GM11168 (cell line): ENCODE measurements at regions not wholly inside any gene's neighbourhood (a gene's known extent, or its start where the extent isn't known, plus 50 kb on each side); places are given as distances from the start of the nearest gene placed in this dataset.

Experiments
- in situ Hi-C: fragments of 300-500 bp; cut with MboI; formaldehyde crosslinking; loops from one replicate; pipeline ENCODE4 v1.12.0; 2022; ENCODE audit warnings: low sequenced_read_pairs; ENCODE audit not compliant: unreplicated experiment

- in situ Hi-C loops: no loop called here
These were observed 50.6 kb upstream of the GNAO1 start for GRCh38 chr16:56140645-56141044.

DNA sequence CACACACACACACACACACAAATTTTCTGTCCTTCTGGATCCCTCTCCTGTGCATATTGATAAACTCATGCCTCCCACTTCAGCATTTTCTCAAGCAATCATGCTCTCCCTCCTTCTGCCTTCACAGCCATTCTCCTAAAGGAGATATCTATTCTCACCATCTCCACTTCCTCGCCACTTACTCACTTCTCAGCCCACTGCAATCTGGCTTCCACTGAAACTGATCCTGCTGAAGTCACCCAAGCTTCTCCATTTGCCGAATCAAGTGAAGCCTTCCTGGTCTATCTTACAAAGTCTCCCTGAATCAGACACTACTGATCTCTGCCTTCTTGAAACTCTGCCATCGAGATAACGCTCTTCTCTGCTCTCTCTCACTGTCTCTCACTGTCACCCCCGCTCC lies 54.0 kb upstream of the GNAO1 start:
- in situ Hi-C loops: no loop called here

DNA sequence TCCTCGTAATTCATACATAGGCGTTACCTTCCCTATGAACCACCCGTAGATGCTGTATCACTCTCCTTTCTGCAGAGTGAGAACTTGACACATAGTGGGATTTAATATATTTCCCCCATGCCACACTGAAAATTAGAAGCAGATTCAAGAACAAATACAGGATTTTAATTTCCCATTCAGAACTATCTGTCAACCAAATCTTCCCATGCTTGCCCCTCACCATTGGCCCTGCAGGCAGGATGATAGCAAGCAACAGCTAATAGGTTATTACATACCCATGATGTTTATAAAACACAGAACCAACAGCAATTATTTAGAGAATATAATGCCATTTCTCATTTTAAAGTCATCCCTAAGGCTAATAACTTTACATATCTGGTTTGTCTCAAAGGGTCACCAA lies 55.0 kb upstream of the GNAO1 start:
- in situ Hi-C loops: no loop called here

DNA sequence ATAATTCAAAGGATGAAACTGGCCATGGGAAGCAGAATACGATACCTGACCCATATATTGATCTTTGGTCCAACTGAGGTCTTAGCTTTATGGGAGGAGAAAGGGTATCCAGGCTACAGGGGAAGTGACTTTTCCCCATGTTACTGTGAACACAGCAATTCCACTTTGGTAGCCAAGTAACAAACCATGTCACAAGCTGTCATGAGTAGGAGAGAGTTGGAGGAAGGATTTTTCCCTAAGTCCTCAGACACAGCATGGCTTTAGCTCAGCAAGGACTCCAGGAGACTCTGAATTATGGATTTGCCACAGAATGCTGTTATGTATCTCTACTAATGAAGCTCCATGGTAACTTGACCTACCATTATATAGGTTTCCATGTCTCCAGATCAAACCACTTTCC lies 56.5 kb upstream of the GNAO1 start:
- in situ Hi-C loops: no loop called here

- in situ Hi-C loops: no loop called here
These were observed 65.4 kb upstream of the GNAO1 start for GRCh38 chr16:56125922-56126321.

DNA sequence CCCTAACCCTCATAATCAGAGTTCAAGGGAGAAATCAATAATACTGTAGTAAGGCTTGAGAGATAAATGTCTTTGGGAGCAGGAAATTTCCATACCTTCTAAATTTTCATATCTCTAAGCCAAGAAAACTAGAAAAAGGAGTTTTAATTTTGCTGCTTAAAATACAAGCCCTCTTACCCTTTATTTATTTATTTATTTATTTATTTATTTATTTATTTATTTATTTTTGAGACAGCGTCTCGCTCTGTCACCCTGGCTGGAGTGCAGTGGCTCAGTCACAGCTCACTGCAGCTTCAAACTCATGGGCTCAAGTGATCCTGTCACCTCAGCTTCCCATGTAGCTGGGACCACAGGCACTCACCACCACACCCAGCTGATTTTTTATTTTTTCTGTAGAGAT lies 69.0 kb upstream of the GNAO1 start:
- in situ Hi-C loops: no loop called here

DNA sequence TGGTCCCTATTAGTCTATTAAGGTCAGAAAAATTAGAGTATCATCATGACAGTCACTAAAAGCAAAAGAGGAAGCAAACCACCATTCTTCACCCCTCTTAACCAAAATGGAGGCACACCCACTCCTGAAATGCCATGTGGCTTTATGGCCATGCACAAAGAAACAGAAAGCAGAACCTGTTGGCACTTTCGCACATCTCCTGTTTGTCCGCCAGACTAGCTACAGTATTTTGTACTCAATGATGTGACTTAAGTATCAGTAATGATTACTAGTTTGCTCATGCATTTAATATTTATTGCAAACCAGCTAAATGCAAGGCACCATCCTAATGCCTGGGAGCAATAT lies 70.2 kb upstream of the GNAO1 start:
- in situ Hi-C loops: no loop called here

DNA sequence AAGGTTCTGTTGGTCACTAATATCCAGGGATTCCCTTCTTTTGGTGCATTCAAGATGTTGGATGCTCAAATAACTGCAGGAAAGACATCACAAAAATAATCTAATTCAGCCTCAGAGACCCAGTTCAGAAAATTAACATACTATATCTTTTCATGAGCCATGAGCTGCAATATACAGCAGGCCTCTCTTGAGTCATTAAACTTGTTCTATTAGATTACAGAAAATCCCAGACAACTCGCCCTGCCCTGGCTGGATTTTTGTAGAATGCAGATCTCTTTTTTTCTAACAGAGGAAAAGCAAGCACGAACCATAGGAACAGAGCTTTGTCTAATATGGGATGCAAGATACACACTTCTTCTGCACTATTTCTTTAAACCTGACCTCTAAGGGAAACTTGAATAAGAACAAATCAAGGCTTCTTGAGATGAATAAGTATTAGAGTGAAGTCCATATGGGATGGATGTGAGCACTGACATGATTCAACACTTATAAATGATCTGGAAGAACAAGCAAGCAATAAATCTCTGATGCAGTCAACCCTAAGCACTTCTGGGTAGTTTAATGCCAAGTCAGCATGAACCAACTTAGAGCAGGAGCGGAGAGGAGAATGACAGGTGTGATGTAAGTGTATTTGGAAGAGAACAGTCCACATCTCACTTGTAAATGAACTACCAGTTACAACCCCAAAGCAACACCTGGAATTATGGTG lies 70.7 kb upstream of the GNAO1 start:
- in situ Hi-C loops: no loop called here

GRCh38 chr16:56119133-56119532 lies 72.2 kb upstream of the GNAO1 start:
- in situ Hi-C loops: no loop called here

- in situ Hi-C loops: no loop called here
These were observed 74.7 kb upstream of the GNAO1 start for GRCh38 chr16:56116577-56116964.

GRCh38 chr16:56115817-56116576 lies 75.3 kb upstream of the GNAO1 start:
- in situ Hi-C loops: no loop called here

- in situ Hi-C loops: no loop called here
These were observed 78.1 kb upstream of the GNAO1 start for GRCh38 chr16:56113223-56113622.

DNA sequence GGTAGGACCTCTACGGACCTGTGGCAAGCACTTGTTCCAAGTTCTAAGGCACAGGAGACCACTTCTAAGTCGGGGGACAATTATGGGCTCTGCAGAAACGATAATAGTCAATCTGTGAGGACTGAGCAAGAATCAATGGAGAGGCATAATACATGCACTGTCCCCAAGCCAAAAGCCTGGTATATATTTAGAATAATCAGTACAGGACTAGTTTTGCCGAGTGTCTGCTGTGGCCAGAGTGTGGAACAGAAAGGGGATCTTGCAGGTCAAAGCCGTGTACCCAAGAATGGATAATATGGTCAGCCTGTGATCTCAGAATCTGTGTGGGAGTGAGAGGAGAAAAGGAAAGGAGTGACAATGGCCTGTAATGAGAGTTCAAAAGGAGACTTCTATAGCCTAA lies 80.2 kb upstream of the GNAO1 start:
- in situ Hi-C loops: no loop called here

GRCh38 chr16:56109994-56110393 lies 81.3 kb upstream of the GNAO1 start:
- in situ Hi-C loops: no loop called here

- in situ Hi-C loops: no loop called here
These were observed 82.1 kb upstream of the GNAO1 start for GRCh38 chr16:56109205-56109604.

GRCh38 chr16:56108724-56109123 lies 82.6 kb upstream of the GNAO1 start:
- in situ Hi-C loops: no loop called here

DNA sequence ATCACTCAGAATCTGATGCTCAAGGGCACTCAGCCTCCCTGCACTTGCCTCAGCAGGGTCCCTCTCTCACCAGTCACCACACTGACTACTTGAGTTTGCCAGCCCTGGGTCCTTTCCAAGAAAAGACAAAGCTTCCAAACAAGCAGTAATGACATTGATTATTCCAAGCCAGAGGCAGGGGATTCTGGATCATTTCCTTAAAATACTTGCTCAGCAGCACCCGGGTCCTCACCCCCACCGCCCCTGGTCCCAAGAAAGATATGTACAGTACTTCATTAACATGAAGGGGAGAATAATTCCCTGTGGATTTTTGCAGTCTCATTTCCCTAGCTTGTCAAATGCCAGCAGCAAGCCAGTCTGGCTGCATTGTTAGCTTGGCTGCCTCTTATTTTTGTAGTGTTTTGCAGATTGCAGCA lies 83.2 kb upstream of the GNAO1 start:
- in situ Hi-C loops: no loop called here

DNA sequence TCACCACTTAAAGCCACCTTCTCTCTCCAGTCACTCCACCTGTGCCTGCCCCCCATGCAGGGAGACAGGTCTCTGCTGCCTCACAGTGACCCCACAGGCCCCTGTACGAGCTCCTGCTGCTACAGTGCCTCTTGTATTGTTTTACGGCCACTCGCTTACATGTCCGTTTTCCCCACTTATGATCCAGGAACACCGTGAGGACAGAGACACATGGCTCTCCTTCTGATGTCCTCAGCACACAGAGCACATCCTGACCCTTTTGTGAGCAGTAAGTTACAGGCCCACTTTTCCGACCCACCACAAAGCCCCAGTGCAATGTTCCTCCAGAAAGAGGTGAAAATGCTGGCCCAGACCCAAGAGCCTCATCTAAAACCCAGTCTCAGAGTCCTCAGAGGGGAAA lies 84.8 kb upstream of the GNAO1 start:
- in situ Hi-C loops: no loop called here

GRCh38 chr16:56102906-56103305 lies 88.4 kb upstream of the GNAO1 start:
- in situ Hi-C loops: no loop called here

DNA sequence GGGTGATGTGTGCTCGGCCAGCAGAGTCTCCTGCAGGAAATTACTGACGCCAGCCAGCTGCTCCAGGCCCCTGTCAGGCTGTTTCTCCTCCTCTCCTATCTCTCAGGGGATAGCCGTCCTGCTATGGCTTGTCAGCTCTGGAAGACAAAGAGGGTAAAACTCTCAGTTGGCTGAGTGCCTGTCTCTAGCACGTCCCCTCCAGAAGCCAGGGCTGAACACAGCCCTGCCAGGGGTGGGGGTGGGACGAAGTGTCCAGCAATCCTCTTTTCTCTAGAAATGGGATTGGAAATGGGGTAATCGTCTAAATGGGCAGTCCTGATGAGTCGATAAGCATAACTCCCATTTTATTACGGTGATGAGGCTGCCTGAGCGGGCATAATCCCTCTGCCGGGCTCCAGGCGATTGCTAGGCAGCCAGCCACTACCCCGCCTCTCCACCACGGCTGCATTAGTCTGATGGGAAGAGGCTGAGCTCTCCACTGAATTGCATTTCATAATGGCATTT lies 89.1 kb upstream of the GNAO1 start:
- in situ Hi-C loops: no loop called here

DNA sequence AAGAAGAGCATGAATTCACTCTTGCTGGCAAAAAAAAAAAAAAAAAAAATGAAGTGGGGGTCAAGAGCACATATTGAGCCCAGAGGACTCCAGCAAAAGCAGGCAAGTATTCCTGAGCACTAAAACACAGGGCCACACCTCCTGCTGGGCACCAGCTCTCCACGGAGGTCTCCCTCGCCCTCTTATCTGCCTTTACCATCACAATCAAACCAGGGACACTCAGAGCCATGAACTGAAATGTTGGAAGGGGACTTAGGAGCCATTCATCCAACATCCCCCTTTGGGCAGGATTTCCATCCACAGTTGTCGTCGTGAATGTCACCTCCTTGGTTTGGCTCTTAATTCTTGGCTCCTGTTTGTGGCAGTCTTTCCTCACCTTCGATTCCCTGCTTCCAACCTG lies 89.8 kb upstream of the GNAO1 start:
- in situ Hi-C loops: no loop called here

DNA sequence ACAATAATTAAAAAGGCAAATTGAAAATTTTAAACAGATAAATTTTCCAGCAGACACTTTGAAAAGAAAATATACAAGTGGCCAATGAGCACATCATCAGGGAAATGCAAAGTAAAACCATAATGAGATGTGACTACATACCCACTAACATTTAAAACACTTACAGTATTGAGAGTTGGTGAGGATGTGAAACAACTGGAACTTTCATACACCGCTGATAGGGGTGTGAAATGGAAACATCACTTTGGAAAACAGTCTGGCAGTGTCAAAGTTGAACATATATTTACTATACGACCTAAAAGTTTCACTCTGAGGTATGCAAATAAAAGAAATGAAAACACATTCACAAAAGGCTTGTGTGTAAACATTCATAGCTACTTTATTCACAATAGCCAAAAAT lies 94.0 kb upstream of the GNAO1 start:
- in situ Hi-C loops: no loop called here
